GM06990 (cell line): ENCODE measurements at regions not wholly inside any gene's neighbourhood (a gene's known extent, or its start where the extent isn't known, plus 50 kb on each side); places are given as distances from the start of the nearest gene placed in this dataset.

Experiments used
- DNase-seq: peaks from one replicate; pipeline ENCODE4 v3.0.0-alpha.2; 2011; ENCODE audit not compliant: insufficient read length; ENCODE audit errors: extremely low read depth
- H3K27me3 ChIP-seq: replicated peaks from 2 replicates; pipeline ENCODE4 v1.6.0; 2011; ENCODE audit warnings: low read length; ENCODE audit not compliant: control insufficient read depth, insufficient read depth
- H3K36me3 ChIP-seq: 2 replicates; pipeline ENCODE4 v1.5.1; 2011; ENCODE audit warnings: low read length; ENCODE audit not compliant: control insufficient read depth, insufficient read depth
- H3K4me3 ChIP-seq: replicated peaks from 2 replicates; pipeline ENCODE4 v1.5.1; 2011; ENCODE audit warnings: low read depth, mild to moderate bottlenecking, control low read depth, low read length
- CTCF ChIP-seq: IDR thresholded peaks from 2 replicates; pipeline ENCODE4 v1.5.1; 2011; ENCODE audit warnings: low read length, control low read depth, mild to moderate bottlenecking, inconsistent platforms; ENCODE audit not compliant: insufficient read depth, poor library complexity, severe bottlenecking

GRCh38 chr1:219810451-219810850 lies 117.9 kb downstream of the SLC30A10 start:
- TF ChIP-seq CTCF: no peak
- Histone ChIP-seq H3K27me3 (no peaks in the 10 kb centered on the region; the same call in none of the 2 replicates), H3K36me3 (no peaks in the 10 kb centered on the region), H3K4me3 (no peak overlapping the region)
- no peak for DNase-seq

- Histone ChIP-seq H3K27me3 (no peaks in the 10 kb centered on the region; the same call in none of the 2 replicates), H3K36me3 (no peaks in the 10 kb centered on the region), H3K4me3 (no peak overlapping the region)
- no peak for DNase-seq
- TF ChIP-seq CTCF: no peak
Observed at GRCh38 chr1:219808790-219809189, 119.6 kb downstream of the SLC30A10 start.

- DNase-seq: no peak
- Histone ChIP-seq H3K27me3 (no peaks in the 10 kb centered on the region; the same call in none of the 2 replicates), H3K4me3 (no peak overlapping the region), H3K36me3 (no peaks in the 10 kb centered on the region)
- TF ChIP-seq CTCF: no peak
Observed at GRCh38 chr1:219806642-219807041, 121.7 kb downstream of the SLC30A10 start.

- no peak for TF ChIP-seq CTCF
- no peak for DNase-seq
- H3K4me3 ChIP-seq: no peak overlapping the region
Observed at GRCh38 chr1:219806020-219806419, 122.3 kb downstream of the SLC30A10 start.

GRCh38 chr1:219805191-219805590 lies 123.2 kb downstream of the SLC30A10 start:
- H3K36me3 ChIP-seq: no peaks in the 10 kb centered on the region
- TF ChIP-seq CTCF: no peak
- no peak for DNase-seq
- no peak overlapping the region for H3K4me3 ChIP-seq
- H3K27me3 ChIP-seq: no peaks in the 10 kb centered on the region; the same call in none of the 2 replicates

More at GRCh38 chr1:219806020-219806419, 122.3 kb downstream of the SLC30A10 start:
- no peaks in the 10 kb centered on the region for H3K36me3 ChIP-seq
- H3K27me3 ChIP-seq: no peaks in the 10 kb centered on the region; the same call in none of the 2 replicates
